SIG-M5 treated with dmso at 0.1 percent for 504 hours (cell line): ENCODE measurements at regions not wholly inside any gene's neighbourhood (a gene's known extent, or its start where the extent isn't known, plus 50 kb on each side); places are given as distances from the start of the nearest gene placed in this dataset.

ENCODE experiments used
- DNase-seq: peaks from one replicate; lab custom pipeline; 2025; ENCODE audit not compliant: unreplicated experiment; lab: John Stamatoyannopoulos, UW

DNA sequence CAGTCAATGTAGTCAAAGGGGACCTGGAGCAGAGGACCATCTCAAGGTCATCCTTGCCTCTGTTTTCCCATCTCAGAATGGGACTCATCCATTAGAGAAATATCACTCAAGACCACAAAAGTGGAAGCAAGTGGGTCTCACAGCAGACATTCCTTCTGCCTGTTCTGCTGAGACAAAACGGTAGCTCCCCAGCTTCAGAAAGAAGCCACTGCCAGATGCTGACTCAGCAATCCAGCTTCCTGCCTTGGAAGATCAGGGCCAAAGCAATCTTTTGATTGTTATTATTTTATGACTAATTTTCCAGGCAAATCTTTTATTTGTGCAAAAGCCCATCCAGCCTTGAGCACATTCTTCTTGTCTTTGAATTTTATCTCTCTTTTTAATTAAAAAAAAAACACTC lies 86.8 kb downstream of the CCT6B start:
- no peak for DNase-seq

GRCh38 chr17:34872640-34873039 lies 88.6 kb downstream of the CCT6B start:
- no peak for DNase-seq

GRCh38 chr17:34869641-34870040 lies 91.6 kb downstream of the CCT6B start:
- no peak for DNase-seq

- peak; percentile 96 for DNase-seq
Observed at GRCh38 chr17:34865716-34866115, 95.5 kb downstream of the CCT6B start.

DNA sequence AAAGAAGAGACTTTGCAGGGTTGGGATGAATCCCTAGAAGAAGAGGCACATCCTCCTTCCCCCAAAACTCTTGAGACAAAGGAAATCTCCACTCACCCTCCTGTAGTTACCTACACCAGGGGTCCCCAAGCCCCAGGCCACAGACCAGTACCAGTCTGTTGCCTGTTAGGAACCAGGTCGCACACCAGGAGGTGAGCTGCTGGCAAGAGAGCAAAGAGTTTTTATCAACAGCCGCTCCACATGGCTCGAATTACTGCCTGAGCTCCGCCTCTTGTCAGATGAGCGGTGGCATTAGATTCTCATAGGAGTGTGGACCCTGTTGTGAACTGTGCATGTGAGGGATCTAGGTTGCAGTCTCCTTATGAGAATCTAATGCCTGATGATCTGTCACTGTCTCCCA lies 98.9 kb downstream of the CCT6B start:
- DNase-seq, result no peak

GRCh38 chr17:34861864-34862263 lies 99.4 kb downstream of the CCT6B start:
- no peak for DNase-seq

DNA sequence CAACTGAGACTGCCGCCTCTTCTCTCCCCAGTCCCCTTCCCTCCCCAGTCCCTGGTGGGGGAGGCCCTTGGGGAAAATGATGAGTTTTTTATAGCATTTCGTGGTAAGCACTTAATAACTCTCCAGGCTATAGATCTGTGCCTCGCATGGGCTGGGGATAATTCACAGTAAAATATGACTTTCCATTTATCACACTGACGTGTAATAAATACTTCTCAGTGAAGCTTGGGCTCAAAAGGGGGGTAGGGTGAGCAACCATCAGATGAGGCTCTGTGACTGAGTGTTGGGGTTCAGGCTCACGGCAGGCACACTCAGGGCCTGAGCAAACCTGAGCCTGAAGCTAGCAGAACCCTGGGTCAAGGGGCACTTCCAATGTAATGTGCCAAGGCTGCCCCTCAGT lies 101.6 kb downstream of the CCT6B start:
- DNase-seq, result no peak

DNA sequence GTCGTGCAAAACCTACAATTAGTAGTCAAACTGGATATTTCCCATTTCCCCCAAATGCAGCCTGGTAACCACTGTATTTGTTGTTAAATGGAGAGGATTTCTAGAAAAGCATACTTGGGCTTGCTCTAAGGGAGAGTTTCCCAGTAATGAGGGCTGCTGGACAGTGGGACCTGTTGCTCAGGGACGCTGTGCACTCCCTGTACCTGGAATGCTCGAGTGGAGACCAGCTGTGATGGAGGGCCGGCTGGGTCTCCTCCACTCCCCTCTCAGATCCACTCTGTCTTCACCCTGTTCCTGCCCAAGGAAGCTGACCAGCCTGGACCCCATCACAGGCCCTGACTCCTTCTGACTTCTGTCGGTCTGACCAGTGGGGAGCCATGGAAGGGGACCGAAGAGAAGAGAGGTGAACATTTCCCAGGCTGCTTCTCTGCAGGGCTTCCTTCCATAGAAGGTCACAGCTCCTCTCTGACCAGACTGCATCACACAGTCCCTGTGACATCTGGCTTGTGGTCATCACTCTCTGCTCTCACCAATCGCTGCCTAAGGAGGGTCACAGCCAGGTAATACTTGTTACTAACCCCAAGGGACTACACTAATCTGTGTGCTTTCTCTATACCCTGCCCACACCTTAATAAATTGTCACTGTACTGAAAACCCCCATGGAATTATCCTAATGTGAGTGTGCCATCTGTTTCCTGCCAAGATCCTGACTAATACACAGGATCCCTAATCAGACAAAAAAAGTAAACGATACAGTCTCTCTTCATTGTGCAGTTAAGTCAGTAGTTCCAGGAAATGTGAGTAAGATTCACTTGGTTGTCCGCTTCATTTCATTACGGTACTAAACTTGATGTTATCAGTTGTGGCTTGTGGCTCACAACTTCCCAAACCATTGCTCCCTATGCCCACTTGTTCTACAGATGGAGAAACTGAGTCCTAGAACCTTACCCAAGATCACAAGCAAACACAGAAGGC lies 102.4 kb downstream of the CCT6B start:
- DNase-seq, result no peak

DNA sequence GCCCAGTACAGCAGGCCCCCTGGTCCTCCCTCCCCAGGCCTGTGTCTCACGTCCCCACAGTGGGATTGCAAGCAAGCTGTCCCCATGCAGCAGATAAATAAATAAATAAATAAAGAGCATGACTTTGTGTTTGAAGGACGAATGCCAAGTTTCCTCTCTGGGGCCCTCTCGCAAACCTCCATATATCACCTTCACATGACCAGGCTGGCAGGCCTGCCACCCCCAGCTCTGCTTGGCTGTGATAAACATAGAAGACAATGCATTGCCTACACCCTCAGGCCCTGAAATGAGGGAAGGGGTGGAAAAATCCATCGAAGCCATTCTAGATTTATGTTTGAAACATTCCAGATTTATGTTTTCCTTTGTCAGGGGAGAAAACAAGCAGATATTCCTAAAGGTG lies 107.3 kb downstream of the CCT6B start:
- DNase-seq, result no peak

DNA sequence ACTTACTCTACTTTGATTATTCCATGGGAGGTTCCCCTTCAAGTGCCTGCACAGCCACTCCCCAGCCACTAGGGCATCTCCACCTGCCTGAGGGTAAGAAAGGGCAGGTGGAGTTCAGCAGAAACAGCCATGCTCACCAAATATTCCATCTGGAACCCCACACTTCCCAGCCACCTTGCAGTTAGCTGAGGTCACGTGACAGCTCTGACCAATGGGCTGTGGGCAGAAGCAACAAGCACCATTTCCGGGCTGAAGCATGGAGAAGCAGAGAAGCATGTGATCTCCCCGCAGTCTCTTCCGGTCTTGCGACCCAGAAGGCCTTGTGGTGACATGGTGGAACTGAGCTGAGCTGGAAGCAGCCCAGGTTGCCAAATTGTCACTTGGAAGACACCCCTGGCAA lies 108.6 kb downstream of the CCT6B start:
- DNase-seq, result no peak

DNA sequence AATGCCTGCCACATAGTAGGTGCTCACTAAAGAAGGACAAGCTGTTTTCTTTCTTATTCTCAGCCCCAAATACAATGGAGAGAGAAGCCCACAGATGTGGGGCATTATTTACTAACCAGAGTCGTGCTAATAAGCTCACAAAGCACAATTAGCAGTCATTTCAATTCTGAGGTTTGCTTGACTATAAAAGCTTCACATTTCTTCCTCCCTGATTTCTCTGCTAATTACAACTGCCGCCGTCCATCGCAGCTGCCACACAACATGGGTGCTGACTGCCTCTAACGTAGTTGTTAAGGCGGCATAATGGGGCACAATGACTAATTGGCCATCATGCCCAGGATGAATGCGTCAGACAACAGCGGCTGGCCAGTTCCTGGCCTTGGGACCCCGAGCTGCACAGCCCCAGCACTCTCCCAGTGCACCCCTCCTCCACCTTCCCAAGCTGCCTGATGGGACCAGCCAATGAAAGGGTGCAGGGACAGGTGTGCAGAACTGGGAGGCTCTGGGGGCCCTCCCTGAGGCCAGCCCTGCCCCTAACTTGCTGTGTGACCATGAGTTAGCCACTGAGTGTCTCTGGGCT lies 109.2 kb downstream of the CCT6B start:
- no peak for DNase-seq

DNA sequence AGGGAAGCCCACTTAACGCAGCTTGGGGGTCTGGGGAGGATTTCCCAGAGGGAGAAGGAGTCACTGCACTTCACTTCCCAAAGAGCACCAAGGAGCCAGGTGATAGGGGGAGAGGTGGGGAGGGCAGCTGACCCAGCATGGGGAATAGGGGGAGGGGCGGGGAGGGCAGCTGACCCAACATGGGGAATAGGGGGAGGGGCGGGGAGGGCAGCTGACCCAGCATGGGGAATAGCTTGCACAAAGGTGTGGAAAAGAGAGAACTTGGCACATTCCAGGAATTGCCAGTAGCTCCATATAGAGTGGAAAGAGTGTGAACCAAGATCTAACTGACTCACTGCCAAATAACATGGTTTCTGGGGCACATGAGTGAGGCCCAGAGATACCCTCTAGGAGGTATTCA lies 110.3 kb downstream of the CCT6B start:
- DNase-seq, result no peak

DNA sequence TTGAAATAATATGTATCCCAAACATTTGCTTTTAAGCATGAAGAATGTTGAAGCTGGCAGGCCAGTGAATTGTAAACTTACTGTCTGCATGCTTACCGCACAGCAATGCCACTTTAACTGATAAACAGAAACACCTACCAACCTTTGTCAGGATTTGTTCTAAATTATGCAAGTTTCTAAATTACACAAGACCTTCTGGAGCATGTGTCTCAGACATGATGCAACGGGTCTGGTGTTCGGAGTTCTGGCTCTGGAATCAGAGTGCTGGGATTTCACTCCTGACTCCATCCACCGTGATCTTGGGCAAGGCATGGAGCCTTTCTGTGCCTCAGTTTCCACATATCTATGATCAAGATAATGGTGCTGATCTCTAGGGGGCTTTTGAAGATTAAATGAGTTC lies 111.2 kb downstream of the CCT6B start:
- no peak for DNase-seq

GRCh38 chr17:34847938-34848337 lies 113.3 kb downstream of the CCT6B start:
- peak; percentile 31 for DNase-seq

- no peak for DNase-seq
Observed at GRCh38 chr17:34845296-34845695, 116.0 kb downstream of the CCT6B start.

DNA sequence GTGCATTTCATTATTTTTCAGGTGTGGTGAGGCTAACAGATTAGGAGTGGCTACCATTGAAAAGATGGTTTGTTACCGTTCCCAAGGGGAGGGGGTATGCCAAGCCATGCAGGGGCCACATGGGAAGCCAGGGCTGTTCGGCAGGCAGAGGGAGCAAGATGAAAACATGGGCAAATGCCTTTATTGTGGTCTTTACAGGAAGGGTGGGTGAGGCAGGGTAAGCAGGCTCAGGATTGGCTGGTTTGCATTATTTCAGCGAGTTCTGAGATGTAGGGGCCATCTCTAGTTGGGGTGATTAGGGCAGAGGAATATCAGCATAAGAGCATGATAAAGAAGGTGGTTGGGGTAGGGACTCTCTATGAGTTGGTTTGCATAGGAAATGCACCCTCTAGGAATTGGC lies 117.6 kb downstream of the CCT6B start:
- DNase-seq, result no peak

DNA sequence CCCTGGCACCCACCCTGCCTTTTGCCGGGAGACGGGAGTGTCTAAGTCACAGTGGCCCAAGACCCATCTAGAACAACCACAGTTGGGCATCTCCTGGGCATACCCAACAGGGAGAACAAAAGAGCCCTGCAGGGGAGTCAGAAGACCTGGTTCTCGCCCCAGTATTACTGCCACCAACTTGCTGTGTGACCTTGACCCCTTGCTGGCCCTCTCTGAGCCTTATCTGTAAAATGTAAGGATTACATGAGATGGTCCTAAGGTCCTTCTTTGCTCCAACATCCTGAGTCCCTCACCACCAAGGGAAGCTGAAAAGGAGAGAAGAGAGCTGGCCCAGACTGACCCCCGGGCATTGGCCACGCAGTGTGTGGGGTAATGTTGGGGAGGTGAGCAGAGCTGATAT lies 119.0 kb downstream of the CCT6B start:
- no peak for DNase-seq

DNA sequence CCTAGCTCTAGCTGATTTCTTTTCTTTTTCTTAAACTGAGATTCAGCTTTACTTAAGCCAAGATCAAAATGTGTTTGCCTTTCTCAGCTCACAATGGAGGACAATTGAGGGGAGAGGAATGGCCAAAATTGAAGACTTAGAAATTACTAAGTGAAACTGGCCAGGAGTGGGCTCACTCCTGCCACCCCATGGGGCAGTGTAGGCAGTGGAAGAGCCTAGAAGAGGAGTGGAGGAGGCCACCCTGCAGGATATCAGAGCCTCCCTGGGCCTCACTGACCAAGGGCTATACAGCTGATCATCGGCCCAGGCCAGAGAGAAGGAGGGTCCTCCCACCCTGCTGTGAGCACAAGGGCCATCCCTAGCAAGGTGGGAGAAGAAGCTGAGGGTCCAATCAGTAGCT lies 119.8 kb downstream of the CCT6B start:
- no peak for DNase-seq

DNA sequence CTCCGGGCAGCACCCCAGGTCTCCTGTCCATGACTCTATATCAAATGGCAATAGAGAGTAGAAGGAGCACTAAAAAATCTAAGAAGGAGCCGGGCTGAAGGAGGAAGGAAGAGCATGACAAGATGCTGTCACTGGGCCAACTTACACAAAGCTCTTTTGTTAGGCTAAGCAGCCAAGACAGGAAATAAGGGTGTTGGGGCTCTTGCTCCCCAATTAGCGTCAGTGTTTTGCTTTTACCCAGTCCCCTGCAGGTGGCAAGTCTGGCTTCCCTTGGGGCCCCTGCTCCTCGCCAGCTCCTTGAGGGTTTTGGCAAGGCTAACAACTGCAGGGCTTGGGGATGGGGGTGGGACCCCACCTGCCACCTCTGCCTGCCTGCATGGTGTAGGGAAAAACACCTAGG lies 120.5 kb downstream of the CCT6B start:
- DNase-seq, result no peak

GRCh38 chr17:34837876-34838478 lies 123.3 kb downstream of the CCT6B start:
- no peak for DNase-seq

DNA sequence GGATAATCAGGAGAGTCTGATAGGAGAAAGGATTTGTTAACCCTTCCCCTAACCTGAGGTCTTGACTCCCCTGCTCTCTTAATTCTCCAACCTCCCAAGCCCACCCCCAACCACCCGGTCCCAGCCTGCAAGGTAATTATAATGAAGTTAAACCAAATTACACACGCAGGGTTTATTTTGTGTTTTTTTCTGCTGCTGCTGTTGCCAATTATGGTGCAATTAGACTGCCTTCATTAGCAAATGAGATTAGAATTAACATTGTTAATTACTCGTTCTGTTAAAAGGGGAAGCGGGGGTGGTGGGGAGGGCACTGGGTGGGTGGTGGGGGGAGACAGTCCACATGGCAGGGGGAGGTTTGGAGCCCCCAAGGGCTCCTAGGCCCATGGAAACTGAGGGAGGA lies 128.9 kb downstream of the CCT6B start:
- no peak for DNase-seq

GRCh38 chr17:34827008-34827407 lies 134.3 kb downstream of the CCT6B start:
- no peak for DNase-seq
